Inferior parietal cortex (tissue), 1 donor: ENCODE measurements at regions not wholly inside any gene's neighbourhood (a gene's known extent, or its start where the extent isn't known, plus 50 kb on each side); places are given as distances from the start of the nearest gene placed in this dataset.

Experiments
- DNase-seq: peaks from one replicate; pipeline ENCODE4 v3.0.0-alpha.2; 2016; ENCODE audit errors: extremely low spot score

- no peak for DNase-seq
These were observed 150.7 kb downstream of the OPN5 start for GRCh38 chr6:47932575-47932974.

- no peak for DNase-seq
These were observed 142.2 kb downstream of the OPN5 start for GRCh38 chr6:47924001-47924400.

GRCh38 chr6:47922391-47922790 is 140.6 kb downstream of the OPN5 start:
- DNase-seq, result peak; percentile 70

- DNase-seq, result no peak
These were observed 138.0 kb downstream of the OPN5 start for GRCh38 chr6:47919875-47920274.

GRCh38 chr6:47917811-47918210 is 136.0 kb downstream of the OPN5 start:
- DNase-seq, result no peak

GRCh38 chr6:47917202-47917601 is 135.4 kb downstream of the OPN5 start:
- no peak for DNase-seq

- DNase-seq, result no peak
These were observed 133.2 kb downstream of the OPN5 start for GRCh38 chr6:47915017-47915416.

- no peak for DNase-seq
These were observed 126.4 kb downstream of the OPN5 start for GRCh38 chr6:47908271-47908670.

- no peak for DNase-seq
These were observed 123.9 kb downstream of the OPN5 start for GRCh38 chr6:47905717-47906116.

GRCh38 chr6:47897247-47897646 is 115.4 kb downstream of the OPN5 start:
- no peak for DNase-seq

- no peak for DNase-seq
These were observed 108.6 kb downstream of the OPN5 start for GRCh38 chr6:47890326-47890875.

GRCh38 chr6:47879015-47879414 is 97.2 kb downstream of the OPN5 start:
- DNase-seq, result no peak
